OCI-LY3 (cell line): ENCODE measurements at regions not wholly inside any gene's neighbourhood (a gene's known extent, or its start where the extent isn't known, plus 50 kb on each side); places are given as distances from the start of the nearest gene placed in this dataset.
"Not testable (repeated sequence)": the region's sequence is repeated elsewhere in the genome, so short reads cannot be mapped to it uniquely, and the experiment has no call there.

Experiments used
- H2AFZ ChIP-seq: fragments of 200-600, 300-600 bp; shearing (Covaris generic); 2 replicates; pipeline ENCODE4 v1.6.0; 2014; ENCODE audit warnings: antibody characterized with exemption, low read depth, low read length
- H3K27ac ChIP-seq: fragments of 200-600, 300-600 bp; sonication (generic); 2 replicates; pipeline ENCODE4 v1.5.1; 2014; ENCODE audit warnings: mild to moderate bottlenecking, low read length, moderate library complexity, mixed read lengths
- H3K27me3 ChIP-seq: fragments of 200-600, 300-600 bp; sonication (generic); 2 replicates; pipeline ENCODE4 v1.6.1; 2014; ENCODE audit warnings: low read depth, low read length, mixed read lengths
- H3K36me3 ChIP-seq: fragments of 200-600, 300-600 bp; sonication (generic); replicated peaks from 2 replicates; pipeline ENCODE3; 2014; ENCODE audit warnings: low read depth, low read length, mixed read lengths
- H3K4me1 ChIP-seq: fragments of 300-600, 200-600 bp; sonication (generic); 2 replicates; pipeline ENCODE4 v1.6.1; 2014; ENCODE audit warnings: low read length, mixed read lengths
- H3K4me2 ChIP-seq: fragments of 200-600, 300-600 bp; sonication (generic); 2 replicates; pipeline ENCODE4 v1.6.1; 2014; ENCODE audit warnings: low read length, mixed read lengths
- H3K4me3 ChIP-seq: fragments of 300-600, 200-600 bp; sonication (generic); 2 replicates; pipeline ENCODE4 v1.5.1; 2014; ENCODE audit warnings: antibody characterized with exemption, mild to moderate bottlenecking, low read length, moderate library complexity
- H3K79me2 ChIP-seq: fragments of 300-600, 200-600 bp; shearing (Covaris generic); 2 replicates; pipeline ENCODE4 v1.6.1; 2014; ENCODE audit warnings: mild to moderate bottlenecking, low read length, mixed read lengths
- H3K9ac ChIP-seq: fragments of 300-600, 200-600 bp; shearing (Covaris generic); 2 replicates; pipeline ENCODE4 v1.6.0; 2014; ENCODE audit warnings: mild to moderate bottlenecking, low read length, moderate library complexity
- H3K9me3 ChIP-seq: fragments of 200-600, 300-600 bp; shearing (Covaris generic); 2 replicates; pipeline ENCODE4 v1.6.1; 2014; ENCODE audit warnings: low read length, mixed read lengths; ENCODE audit not compliant: insufficient read depth
- H4K20me1 ChIP-seq: fragments of 200-600, 300-600 bp; sonication (generic); 2 replicates; pipeline ENCODE4 v1.6.1; 2016; ENCODE audit warnings: low read length, mixed read lengths; ENCODE audit not compliant: insufficient read depth
- EZH2phosphoT487 ChIP-seq: fragments of 200-600 bp; shearing (Covaris generic); IDR thresholded peaks from 2 replicates; pipeline ENCODE4 v1.6.1; 2018; ENCODE audit warnings: antibody characterized with exemption, mixed run types, low read depth
- TF ChIP-seq, protein P1 (sequence below): fragments of 200-600, 300-600 bp; sonication (generic); IDR thresholded peaks from 2 replicates; pipeline ENCODE4 v1.5.1; 2014; ENCODE audit warnings: antibody characterized with exemption, low read length, low read depth

GRCh38 chr2:8332646-8333045 lies 349.2 kb upstream of the ID2 start:
- H3K4me2 ChIP-seq: no peak overlapping the region
- no peaks in the 10 kb centered on the region for H3K79me2 ChIP-seq
- no peak overlapping the region for H3K27ac ChIP-seq
- no peak overlapping the region for H3K9ac ChIP-seq
- H2AFZ ChIP-seq: no peak overlapping the region
- H3K36me3 ChIP-seq: no peaks in the 10 kb centered on the region
- no peak for TF ChIP-seq EZH2phosphoT487
- TF ChIP-seq, protein P1, sequence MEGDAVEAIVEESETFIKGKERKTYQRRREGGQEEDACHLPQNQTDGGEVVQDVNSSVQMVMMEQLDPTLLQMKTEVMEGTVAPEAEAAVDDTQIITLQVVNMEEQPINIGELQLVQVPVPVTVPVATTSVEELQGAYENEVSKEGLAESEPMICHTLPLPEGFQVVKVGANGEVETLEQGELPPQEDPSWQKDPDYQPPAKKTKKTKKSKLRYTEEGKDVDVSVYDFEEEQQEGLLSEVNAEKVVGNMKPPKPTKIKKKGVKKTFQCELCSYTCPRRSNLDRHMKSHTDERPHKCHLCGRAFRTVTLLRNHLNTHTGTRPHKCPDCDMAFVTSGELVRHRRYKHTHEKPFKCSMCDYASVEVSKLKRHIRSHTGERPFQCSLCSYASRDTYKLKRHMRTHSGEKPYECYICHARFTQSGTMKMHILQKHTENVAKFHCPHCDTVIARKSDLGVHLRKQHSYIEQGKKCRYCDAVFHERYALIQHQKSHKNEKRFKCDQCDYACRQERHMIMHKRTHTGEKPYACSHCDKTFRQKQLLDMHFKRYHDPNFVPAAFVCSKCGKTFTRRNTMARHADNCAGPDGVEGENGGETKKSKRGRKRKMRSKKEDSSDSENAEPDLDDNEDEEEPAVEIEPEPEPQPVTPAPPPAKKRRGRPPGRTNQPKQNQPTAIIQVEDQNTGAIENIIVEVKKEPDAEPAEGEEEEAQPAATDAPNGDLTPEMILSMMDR: no peak
- no peaks in the 10 kb centered on the region for H4K20me1 ChIP-seq
- H3K4me3 ChIP-seq: no peak overlapping the region
- no peaks in the 10 kb centered on the region for H3K9me3 ChIP-seq
- H3K27me3 ChIP-seq: no peaks in the 10 kb centered on the region
- peaks cover 29% of the 10 kb centered on the region for H3K4me1 ChIP-seq

GRCh38 chr2:8333177-8333831 lies 348.6 kb upstream of the ID2 start:
- no peaks in the 10 kb centered on the region for H3K36me3 ChIP-seq
- H3K4me3 ChIP-seq: no peak overlapping the region
- no peak overlapping the region for H2AFZ ChIP-seq
- H3K79me2 ChIP-seq: no peaks in the 10 kb centered on the region
- H3K4me2 ChIP-seq: no peak overlapping the region
- no peak overlapping the region for H3K9ac ChIP-seq
- peaks cover 23% of the 10 kb centered on the region for H3K4me1 ChIP-seq
- H3K27me3 ChIP-seq: no peaks in the 10 kb centered on the region
- H3K9me3 ChIP-seq: no peaks in the 10 kb centered on the region
- TF ChIP-seq, protein P1: no peak
- TF ChIP-seq EZH2phosphoT487: no peak
- no peaks in the 10 kb centered on the region for H4K20me1 ChIP-seq
- no peak overlapping the region for H3K27ac ChIP-seq

GRCh38 chr2:8333832-8334187 lies 348.0 kb upstream of the ID2 start:
- peaks cover 18% of the 10 kb centered on the region for H3K4me1 ChIP-seq
- H3K4me2 ChIP-seq, H3K9me3 ChIP-seq, H3K9ac ChIP-seq, H4K20me1 ChIP-seq, H3K36me3 ChIP-seq, H3K4me3 ChIP-seq, H3K27me3 ChIP-seq, H2AFZ ChIP-seq, H3K27ac ChIP-seq, H3K79me2 ChIP-seq: not testable (repeated sequence)

DNA sequence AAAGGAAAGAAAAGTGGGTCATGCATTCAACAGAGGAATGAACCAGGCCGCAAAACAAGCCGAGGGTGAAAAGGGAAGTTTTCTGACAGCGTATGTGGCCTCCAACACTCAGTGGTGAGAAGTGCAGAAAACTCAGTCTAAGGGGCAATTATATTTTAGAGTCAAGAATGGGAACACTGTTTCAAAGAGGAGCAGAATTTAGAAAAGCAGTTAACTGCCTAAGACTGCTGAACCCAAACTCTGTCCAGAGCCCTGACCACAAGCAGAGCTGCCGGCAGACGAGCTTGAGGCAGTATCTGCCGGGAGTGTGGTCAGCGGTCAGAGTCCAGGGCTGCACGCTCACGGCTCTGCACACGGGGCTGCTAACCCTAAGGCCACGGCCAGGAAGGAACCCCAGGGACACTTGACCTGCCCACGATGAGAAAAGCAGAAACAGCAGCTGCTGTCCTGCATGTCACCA lies 347.0 kb upstream of the ID2 start:
- Histone ChIP-seq H3K79me2 (no peaks in the 10 kb centered on the region), H3K9ac (no peak overlapping the region)

More for the DNA sequence above, 347.0 kb upstream of the ID2 start:
- no peaks in the 10 kb centered on the region for H3K9me3 ChIP-seq
- TF ChIP-seq, protein P1: no peak
- no peak for TF ChIP-seq EZH2phosphoT487
- H2AFZ ChIP-seq: no peak overlapping the region
- no peak overlapping the region for H3K4me3 ChIP-seq
- H3K4me1 ChIP-seq: peaks cover 15% of the 10 kb centered on the region
- no peaks in the 10 kb centered on the region for H3K36me3 ChIP-seq
- no peak overlapping the region for H3K4me2 ChIP-seq
- H3K27me3 ChIP-seq: no peaks in the 10 kb centered on the region
- H4K20me1 ChIP-seq: no peaks in the 10 kb centered on the region
- no peak overlapping the region for H3K27ac ChIP-seq
